ENCODE measurements at regions not wholly inside any gene's neighbourhood (a gene's known extent, or its start where the extent isn't known, plus 50 kb on each side); places are given as distances from the start of the nearest gene placed in this dataset.

DNA sequence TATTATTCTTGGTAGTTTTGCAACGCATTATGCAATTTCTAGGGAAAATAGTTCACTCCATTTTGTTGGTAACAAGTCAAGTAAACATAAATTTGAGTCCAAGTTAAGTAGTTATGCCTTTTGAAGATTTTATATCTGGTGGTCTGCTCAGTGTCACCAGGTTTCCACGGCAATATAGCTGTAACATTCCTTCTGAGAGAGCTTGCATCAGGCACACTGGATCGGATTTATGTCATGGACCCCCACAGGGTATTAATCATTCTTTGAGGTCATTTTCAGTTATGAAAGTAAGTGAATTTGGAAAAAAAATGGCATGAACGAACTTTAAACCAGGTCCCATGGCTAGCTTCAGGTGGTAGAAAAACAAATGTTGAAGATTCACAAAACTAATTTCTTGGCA is 136.3 kb downstream of the POLR1F start:
- no peaks in the 10 kb centered on the region for H3K9me3 ChIP-seq
- WGBS, 2 donors = 49 to 61% methylated on average over 4 of the region's 4 CpGs
- DNase-seq = no peak
- no peak overlapping the region for H3K27ac ChIP-seq
- no peaks in the 10 kb centered on the region for H3K36me3 ChIP-seq
- intact Hi-C loops (cut with DNase I) = no loop called here
- H3K4me3 ChIP-seq = no peak overlapping the region
- H3K27me3 ChIP-seq = no peaks in the 10 kb centered on the region
- H3K4me1 ChIP-seq = no peaks in the 10 kb centered on the region
- TF ChIP-seq POLR2A (IDR thresholded peaks at IDR 0.05) (no peak), CTCF (IDR thresholded peaks at IDR 0.05) (no peak)

DNA sequence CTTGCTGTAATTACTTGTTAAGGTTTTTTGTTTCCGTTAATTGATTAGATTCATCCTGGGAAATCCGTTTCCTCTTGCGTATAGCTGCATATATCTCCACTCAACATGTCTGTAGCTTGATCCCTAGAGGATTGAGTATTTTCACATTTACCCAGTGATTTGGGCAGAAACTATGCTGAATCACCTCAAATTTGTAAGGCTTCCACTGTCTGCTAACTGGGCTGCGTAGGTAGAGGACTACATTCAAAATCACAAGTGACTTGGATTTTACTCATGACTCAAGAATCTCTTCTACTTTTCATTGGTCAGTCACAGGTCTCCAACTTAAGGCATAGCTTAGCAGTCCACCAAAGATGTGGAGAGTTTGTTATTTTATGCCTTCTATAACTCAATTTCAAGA is 141.8 kb downstream of the POLR1F start:
- H3K4me1 ChIP-seq = no peaks in the 10 kb centered on the region
- DNase-seq = no peak
- H3K27me3 ChIP-seq = no peaks in the 10 kb centered on the region
- H3K4me3 ChIP-seq = no peak overlapping the region
- H3K9me3 ChIP-seq = no peaks in the 10 kb centered on the region
- H3K27ac ChIP-seq = no peak overlapping the region
- TF ChIP-seq POLR2A (IDR thresholded peaks at IDR 0.05) (no peak), CTCF (IDR thresholded peaks at IDR 0.05) (no peak)
- H3K36me3 ChIP-seq = no peaks in the 10 kb centered on the region
- WGBS, 2 donors = 88 to 93% methylated on average over 4 of the region's 4 CpGs
- intact Hi-C loops (cut with DNase I) = no loop called here

DNA sequence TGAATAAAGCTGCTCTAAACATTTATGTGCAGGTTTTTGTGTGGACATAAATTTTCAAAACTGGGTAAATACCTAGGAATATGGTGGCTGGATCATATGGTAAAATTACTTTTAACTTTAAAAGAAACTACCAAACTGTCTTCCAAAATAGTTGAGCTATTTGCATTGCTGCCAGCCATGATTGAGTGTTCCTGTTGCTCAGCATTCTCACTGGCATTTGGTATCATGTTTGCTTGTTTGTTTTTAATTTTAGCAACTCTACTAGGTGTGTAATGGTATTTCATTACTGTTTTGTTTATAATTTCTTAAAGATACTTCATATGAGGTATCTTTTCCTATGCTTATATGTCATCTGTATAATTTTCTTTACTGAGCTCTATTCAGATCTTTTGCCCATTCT is 143.2 kb downstream of the POLR1F start:
- no peaks in the 10 kb centered on the region for H3K27me3 ChIP-seq
- intact Hi-C loops (cut with DNase I) = no loop called here
- no peaks in the 10 kb centered on the region for H3K9me3 ChIP-seq
- DNase-seq = no peak
- no peak for TF ChIP-seq POLR2A (IDR thresholded peaks at IDR 0.05)
- TF ChIP-seq CTCF (IDR thresholded peaks at IDR 0.05) = no peak
- H3K36me3 ChIP-seq = no peaks in the 10 kb centered on the region
- H3K27ac ChIP-seq = no peak overlapping the region
- H3K4me1 ChIP-seq = no peaks in the 10 kb centered on the region
- no peak overlapping the region for H3K4me3 ChIP-seq

GRCh38 chr7:19561121-19561805 is 147.6 kb downstream of the POLR1F start:
- intact Hi-C loops (cut with DNase I) = no loop called here
- TF ChIP-seq POLR2A (IDR thresholded peaks at IDR 0.05) (no peak), CTCF (IDR thresholded peaks at IDR 0.05) (no peak)
- Histone ChIP-seq H3K27me3 (no peaks in the 10 kb centered on the region), H3K9me3 (no peaks in the 10 kb centered on the region), H3K4me3 (no peak overlapping the region), H3K36me3 (no peaks in the 10 kb centered on the region), H3K4me1 (no peaks in the 10 kb centered on the region), H3K27ac (no peak overlapping the region)
- WGBS, 2 donors = 46 to 61% methylated on average over 3 of the region's 3 CpGs
- no peak for DNase-seq

DNA sequence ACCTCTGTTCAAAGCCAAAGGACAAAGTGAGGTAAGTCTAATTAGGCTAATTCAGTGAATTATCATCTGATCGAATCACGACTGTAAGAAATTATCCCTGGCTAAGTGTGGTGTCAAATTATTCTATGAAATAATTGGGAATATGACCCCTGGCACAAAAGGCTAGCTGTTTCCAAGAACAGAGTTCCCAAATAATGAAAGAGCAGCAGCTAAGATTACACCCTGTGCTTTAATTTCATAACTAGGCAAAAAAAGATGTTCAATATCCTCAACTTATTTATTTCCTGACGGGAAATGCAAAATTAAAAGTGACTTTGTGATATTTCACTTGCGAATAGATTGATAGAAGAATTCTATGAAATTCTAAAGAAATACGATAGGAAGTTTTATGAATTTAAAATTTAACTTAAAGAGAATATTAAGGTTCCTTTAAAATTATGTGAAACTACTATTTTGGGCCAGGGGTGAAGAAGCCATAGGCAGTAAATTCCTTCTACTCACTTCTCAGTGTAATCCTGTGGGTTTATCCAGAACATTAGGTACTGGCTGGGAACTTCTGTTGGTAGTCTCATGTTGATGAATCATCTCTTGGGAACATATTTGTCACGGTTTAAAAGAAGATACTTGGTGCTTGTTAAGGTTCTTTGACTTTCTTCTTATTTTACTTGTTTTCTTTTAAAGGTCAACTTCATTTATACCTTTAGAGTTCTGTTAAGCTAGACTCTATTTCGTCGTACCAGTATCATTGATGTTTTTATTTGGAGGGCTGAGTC is 148.5 kb downstream of the POLR1F start:
- no peak overlapping the region for H3K27ac ChIP-seq
- no peaks in the 10 kb centered on the region for H3K9me3 ChIP-seq
- intact Hi-C loops (cut with DNase I) = no loop called here
- TF ChIP-seq CTCF (IDR thresholded peaks at IDR 0.05) (no peak), POLR2A (IDR thresholded peaks at IDR 0.05) (no peak)
- H3K4me3 ChIP-seq = no peak overlapping the region
- H3K36me3 ChIP-seq = no peaks in the 10 kb centered on the region
- no peak for DNase-seq
- H3K27me3 ChIP-seq = no peaks in the 10 kb centered on the region
- 62 to 64% methylated on average over 8 of the region's 8 CpGs for WGBS, 2 donors
- no peaks in the 10 kb centered on the region for H3K4me1 ChIP-seq

Measured in esophagus squamous epithelium (tissue), 5 donors.